GM12878 (cell line): ENCODE measurements at regions not wholly inside any gene's neighbourhood (a gene's known extent, or its start where the extent isn't known, plus 50 kb on each side); places are given as distances from the start of the nearest gene placed in this dataset.

Experiments used
- ATAC-seq: fragments of 200-7000 bp; cut with Tn5 transposase; 3 replicates; pipeline ENCODE4 v1.9.1; 2020; ENCODE audit warnings: mild to moderate bottlenecking, moderate library complexity
- BruUV-seq: library from RNA; stranded (reverse); fragments of 400-500 nt; replicated peaks from 2 replicates; lab custom pipeline; 2021; lab: Mats Ljungman, UMichigan
- CTCF ChIA-PET: fragments of 300-600 bp; sonication (Branson Sonifier 250); formaldehyde crosslinking; extraction: SDS; loops from one replicate; lab custom pipeline; 2021; ENCODE audit warnings: inconsistent platforms; lab: Yijun Ruan, JAX
- POLR2A ChIA-PET: fragments of 350-600 bp; formaldehyde crosslinking; extraction: SDS; loops from one replicate; lab custom pipeline; 2021; ENCODE audit warnings: inconsistent platforms; lab: Charles Lee
- RAD21 ChIA-PET: fragments of 300-600 bp; sonication (Branson Sonifier 250); formaldehyde crosslinking; loops from one replicate; lab custom pipeline; 2023; ENCODE audit warnings: antibody characterized with exemption; ENCODE audit not compliant: unreplicated experiment; lab: Charles Lee
- SMC1A ChIA-PET: fragments of 300-600 bp; sonication (Branson Sonifier 250); formaldehyde crosslinking; loops from one replicate; lab custom pipeline; 2023; ENCODE audit not compliant: unreplicated experiment, uncharacterized antibody; lab: Charles Lee
- DNase-seq: peaks from one replicate; pipeline ENCODE4 v3.0.0-alpha.2; 2011; ENCODE audit warnings: low read depth, low spot score
- FAIRE-seq: peaks from 3 replicates; lab custom pipeline; 2011; peaks lifted over from hg19 to GRCh38; lab: Jason Lieb, UNC
- H2AFZ ChIP-seq: 2 replicates; pipeline ENCODE4 v1.6.0; 2011; ENCODE audit warnings: low read depth, low read length, control low read depth; ENCODE audit not compliant: control insufficient read depth
- H3K27ac ChIP-seq: 2 replicates; pipeline ENCODE4 v1.5.1; 2011; ENCODE audit warnings: control low read depth; ENCODE audit not compliant: control insufficient read depth, insufficient read depth
- H3K27me3 ChIP-seq, 2 experiments: replicated peaks in 1 of 2; 2 replicates each; pipeline versions ENCODE4 v1.6.0 to v1.6.1; 2011; ENCODE audit warnings: low read length in 1 of 2; ENCODE audit not compliant: control insufficient read depth in 2 of 2, insufficient read depth in 2 of 2
- H3K36me3 ChIP-seq, 2 experiments: 2 replicates each; pipeline ENCODE4 v1.5.1; 2011; ENCODE audit warnings: low read length in 1 of 2; ENCODE audit not compliant: control insufficient read depth in 2 of 2, insufficient read depth in 2 of 2
- H3K4me1 ChIP-seq: 2 replicates; pipeline ENCODE4 v1.6.1; 2011; ENCODE audit warnings: mild to moderate bottlenecking, low read length, moderate library complexity, mixed read lengths; ENCODE audit not compliant: control insufficient read depth, insufficient read depth
- H3K4me2 ChIP-seq: 2 replicates; pipeline ENCODE4 v1.6.0; 2011; ENCODE audit warnings: control low read depth; ENCODE audit not compliant: control insufficient read depth, insufficient read depth
- H3K4me3 ChIP-seq: fragments of 200-600 bp; sonication (generic); 2 replicates; pipeline ENCODE4 v1.5.1; 2016
- H3K79me2 ChIP-seq: 2 replicates; pipeline ENCODE4 v1.6.0; 2011; ENCODE audit warnings: low read length; ENCODE audit not compliant: control insufficient read depth, insufficient read depth
- H3K9ac ChIP-seq: 2 replicates; pipeline ENCODE4 v1.8.0; 2011; ENCODE audit warnings: low read length, control low read depth, mixed read lengths; ENCODE audit not compliant: control insufficient read depth, insufficient read depth
- H3K9me3 ChIP-seq: replicated peaks from 3 replicates; pipeline ENCODE4 v1.5.1; 2011; ENCODE audit warnings: mild to moderate bottlenecking, low read length; ENCODE audit not compliant: control insufficient read depth, insufficient read depth
- H4K20me1 ChIP-seq: 2 replicates; pipeline ENCODE4 v1.6.0; 2011; ENCODE audit not compliant: control insufficient read depth, insufficient read depth
- ASH2L ChIP-seq: fragments of 300-600, 200-600 bp; sonication (generic); IDR thresholded peaks from 2 replicates; pipeline ENCODE4 v1.6.1; 2017; ENCODE audit warnings: low read depth, mild to moderate bottlenecking, borderline replicate concordance
- BRCA1 ChIP-seq: IDR thresholded peaks from 2 replicates; pipeline ENCODE4 v1.6.1; 2011; ENCODE audit warnings: low read depth, low read length, improper control_type of control experiment
- CEBPB ChIP-seq, 2 experiments: fragments of 150-350 bp in 1 of 2; IDR thresholded peaks; 2 replicates each; pipeline ENCODE4 v1.6.1; 2012 to 2014; ENCODE audit warnings: low read depth in 2 of 2, low read length in 2 of 2, borderline replicate concordance in 1 of 2, inconsistent platforms in 1 of 2
- ETV6 ChIP-seq, 2 experiments: fragments of 450-650 bp in 1 of 2; IDR thresholded peaks in 1 of 2; conservative IDR thresholded peaks in 1 of 2; 2 replicates each; pipeline ENCODE4 v1.6.1; 2014; ENCODE audit warnings: antibody characterized with exemption in 1 of 2, borderline replicate concordance in 1 of 2, low read depth in 1 of 2, mild to moderate bottlenecking in 1 of 2, moderate library complexity in 1 of 2
- GATAD2B ChIP-seq: fragments of 450-650 bp; conservative IDR thresholded peaks from 2 replicates; pipeline ENCODE4 v1.6.1; 2017; ENCODE audit warnings: low read depth, mild to moderate bottlenecking, moderate library complexity
- HCFC1 ChIP-seq: fragments of 150-350 bp; IDR thresholded peaks from 2 replicates; pipeline ENCODE4 v1.6.1; 2014; ENCODE audit warnings: low read length
- NKRF ChIP-seq: fragments of 450-650 bp; conservative IDR thresholded peaks from 2 replicates; pipeline ENCODE4 v1.6.1; 2017; ENCODE audit warnings: mild to moderate bottlenecking, moderate library complexity
- NR2C2 ChIP-seq: IDR thresholded peaks from 2 replicates; pipeline ENCODE4 v1.6.1; 2011; ENCODE audit warnings: borderline replicate concordance, low read depth; ENCODE audit not compliant: control insufficient read depth, insufficient read length
- NR2F1 ChIP-seq: fragments of 450-650 bp; conservative IDR thresholded peaks from 2 replicates; pipeline ENCODE4 v1.6.1; 2017; ENCODE audit warnings: mild to moderate bottlenecking
- PAX8 ChIP-seq: fragments of 450-650 bp; IDR thresholded peaks from 2 replicates; pipeline ENCODE4 v1.6.1; 2017; ENCODE audit warnings: mild to moderate bottlenecking, moderate library complexity
- RCOR1 ChIP-seq: conservative IDR thresholded peaks from 2 replicates; pipeline ENCODE4 v1.6.1; 2012; ENCODE audit warnings: low read depth, low read length, improper control_type of control experiment
- ZBTB11 ChIP-seq: fragments of 450-650 bp; formaldehyde crosslinking; IDR thresholded peaks from 2 replicates; pipeline ENCODE4 v1.5.0; 2022; ENCODE audit warnings: mild to moderate bottlenecking, missing genetic modification characterization
- ZNF592 ChIP-seq: fragments of 450-650 bp; IDR thresholded peaks from 2 replicates; pipeline ENCODE4 v1.6.1; 2017; ENCODE audit warnings: mild to moderate bottlenecking, moderate library complexity
- ZZZ3 ChIP-seq: IDR thresholded peaks from 2 replicates; pipeline ENCODE4 v1.6.1; 2011; ENCODE audit warnings: low read depth; ENCODE audit not compliant: control insufficient read depth, insufficient read length
- WGBS: methylation state at CpG from one replicate; pipeline ENCODE4 v1.1.6; 2016; ENCODE audit warnings: low lambda C conversion rate; ENCODE audit not compliant: insufficient replicate concordance, insufficient coverage; ENCODE audit errors: missing lambda C conversion rate; 5-methylcytosine and 5-hydroxymethylcytosine counted together
- in situ Hi-C: fragments of 300-500 bp; cut with MboI; formaldehyde crosslinking; loops from 9 replicates; pipeline ENCODE4 v1.14.3; 2018; ENCODE audit warnings: mixed read lengths
- intact Hi-C: fragments of 100-400 bp; cut with micrococcal nuclease; formaldehyde crosslinking; loops from one replicate; pipeline ENCODE4 v1.14.2; 2022; ENCODE audit not compliant: unreplicated experiment

GRCh38 chr1:89457046-89457445 is 67.6 kb upstream of the LRRC8B start (continued):
- TF ChIP-seq ZNF592 (no peak), NR2F1 (no peak), ZZZ3 (no peak), CEBPB (IDR thresholded peaks at IDR 0.05; ENCODE audit: borderline replicate concordance in 1 of 2, low read depth in 2 of 2, low read length in 2 of 2) (no peak)
- TF ChIP-seq, all 136 proteins: peak for 0

- ATAC-seq (no peak), DNase-seq (no peak), FAIRE-seq (no peak)
- Histone ChIP-seq H3K27me3 (no peaks in the 10 kb centered on the region; a peak in 1 of 4 replicates), H3K4me2 (no peak overlapping the region), H3K79me2 (no peaks in the 10 kb centered on the region), H3K36me3 (no peaks in the 10 kb centered on the region), H3K4me3 (no peak overlapping the region), H3K27ac (no peak overlapping the region), H3K9me3 (no peaks in the 10 kb centered on the region), H2AFZ (no peak overlapping the region), H3K4me1 (no peaks in the 10 kb centered on the region), H4K20me1 (no peaks in the 10 kb centered on the region), H3K9ac (no peak overlapping the region)
- intact Hi-C loops (loop anchor here (10.0 kb wide), 1 partner anchor 524 kb away; no protein-coding TSS in a partner anchor), in situ Hi-C loops (loop anchor here (5.0 kb wide), 1 partner anchor 462 kb away; no protein-coding TSS in a partner anchor)
- ChIA-PET CTCF (no interaction called here), SMC1A (no interaction called here), POLR2A (no interaction called here), RAD21 (no interaction called here)
- 80% methylated on average over 2 of the region's 2 CpGs for WGBS
- BruUV-seq, result no TSS peak
- TF ChIP-seq GATAD2B, result no peak
- TF ChIP-seq RCOR1, result no peak
- TF ChIP-seq PAX8, result no peak
- no peak for TF ChIP-seq NR2F1
- TF ChIP-seq ETV6 (conservative IDR thresholded peaks at IDR 0.05 in 1 of 2, IDR thresholded peaks at IDR 0.05 in 1 of 2; ENCODE audit: borderline replicate concordance in 1 of 2, low read depth in 1 of 2), result no peak
- no peak for TF ChIP-seq ASH2L
- TF ChIP-seq ZBTB11 (CRISPR knock-in tag), result no peak
- no peak for TF ChIP-seq NR2C2
- no peak for TF ChIP-seq NKRF
- TF ChIP-seq HCFC1, result no peak
- TF ChIP-seq BRCA1, result no peak
Measured at GRCh38 chr1:89459081-89459480, 65.5 kb upstream of the LRRC8B start.
